K562 (cell line): ENCODE measurements at regions not wholly inside any gene's neighbourhood (a gene's known extent, or its start where the extent isn't known, plus 50 kb on each side); places are given as distances from the start of the nearest gene placed in this dataset.

Experiments used
- ATAC-seq: fragments of 200-7000 bp; cut with Tn5 transposase; 3 replicates; pipeline ENCODE4 v1.9.1; 2020; ENCODE audit warnings: moderate library complexity
- BruUV-seq: library from RNA; stranded (reverse); fragments of 400-500 nt; replicated peaks from 2 replicates; lab custom pipeline; 2021; lab: Mats Ljungman, UMichigan
- CTCF ChIA-PET: fragments of 300-600 bp; formaldehyde crosslinking; extraction: SDS; loops from one replicate; lab custom pipeline; 2021; ENCODE audit warnings: low intra/inter-chr PET ratio; lab: Yijun Ruan, JAX
- POLR2A ChIA-PET: fragments of 300-600, 350-650 bp; sonication (Branson Sonifier 250); formaldehyde crosslinking; extraction: SDS; loops from one replicate; lab custom pipeline; 2021; ENCODE audit warnings: antibody characterized with exemption, inconsistent platforms; lab: Yijun Ruan, JAX
- DNase-seq, 4 experiments: peaks; one replicate each; pipeline versions ENCODE4 v3.0.0 to v3.0.0-alpha.2; 2011 to 2018; ENCODE audit warnings: low spot score in 3 of 4, mixed read lengths in 3 of 4; ENCODE audit errors: extremely low read depth in 1 of 4
- FAIRE-seq: peaks from 2 replicates; lab custom pipeline; 2011; peaks lifted over from hg19 to GRCh38; lab: Jason Lieb, UNC
- H2AFZ ChIP-seq: 2 replicates; pipeline ENCODE4 v1.6.0; 2011; ENCODE audit warnings: low read depth, low read length, control low read depth, inconsistent platforms
- H3K27ac ChIP-seq: fragments of 200-600 bp; 3 replicates; pipeline ENCODE4 v1.8.0; 2011; ENCODE audit warnings: low read depth, mild to moderate bottlenecking, control low read depth, inconsistent platforms, low read length, moderate library complexity, mixed read lengths; ENCODE audit errors: extremely low read depth
- H3K27me3 ChIP-seq, 2 experiments: fragments of 300-600 bp in 1 of 2; 2 replicates in 1 of 2; 3 replicates in 1 of 2; pipeline versions ENCODE4 v1.6.0 to v1.8.0; 2011; ENCODE audit warnings: inconsistent platforms in 2 of 2, low read length in 2 of 2, mild to moderate bottlenecking in 1 of 2, mixed read lengths in 1 of 2, moderate library complexity in 1 of 2; ENCODE audit not compliant: control insufficient read depth in 2 of 2, insufficient read depth in 2 of 2
- H3K36me3 ChIP-seq: fragments of 300-600 bp; 3 replicates; pipeline ENCODE4 v1.8.0; 2011; ENCODE audit warnings: mild to moderate bottlenecking, low read length, inconsistent platforms; ENCODE audit not compliant: control insufficient read depth, insufficient read depth
- H3K4me1 ChIP-seq, 2 experiments: fragments of 200-600 bp in 1 of 2; replicated peaks in 1 of 2; 2 replicates in 1 of 2; 3 replicates in 1 of 2; pipeline versions ENCODE4 v1.5.1 to v1.8.0; 2011; ENCODE audit warnings: inconsistent platforms in 2 of 2, low read length in 2 of 2, mild to moderate bottlenecking in 1 of 2, mixed read lengths in 1 of 2, moderate library complexity in 1 of 2; ENCODE audit not compliant: control insufficient read depth in 2 of 2, insufficient read depth in 2 of 2
- H3K4me2 ChIP-seq: 2 replicates; pipeline ENCODE4 v1.6.1; 2011; ENCODE audit warnings: low read length, control low read depth, inconsistent platforms, mixed read lengths; ENCODE audit not compliant: insufficient read depth
- H3K4me3 ChIP-seq: fragments of 200-600 bp; sonication (generic), shearing (Covaris generic); 2 replicates; pipeline ENCODE4 v1.5.1; 2016; ENCODE audit warnings: control low read depth, inconsistent platforms
- H3K79me2 ChIP-seq: fragments of 200-600 bp; 3 replicates; pipeline ENCODE4 v1.8.0; 2011; ENCODE audit warnings: low read length, inconsistent platforms; ENCODE audit not compliant: control insufficient read depth, insufficient read depth
- H3K9ac ChIP-seq, 2 experiments: 2 replicates each; pipeline versions ENCODE4 v1.6.0 to v1.6.1; 2011; ENCODE audit warnings: low read depth in 2 of 2, low read length in 2 of 2, control low read depth in 1 of 2, inconsistent platforms in 1 of 2, mild to moderate bottlenecking in 1 of 2, mixed read lengths in 1 of 2; ENCODE audit not compliant: insufficient read depth in 1 of 2
- H3K9me1 ChIP-seq: one replicate; pipeline ENCODE4 v1.6.0; 2011; ENCODE audit warnings: inconsistent platforms, mild to moderate bottlenecking, low read length, moderate library complexity; ENCODE audit not compliant: control insufficient read depth, insufficient read depth
- H3K9me3 ChIP-seq: replicated peaks from 2 replicates; pipeline ENCODE4 v1.5.1; 2011; ENCODE audit warnings: low read depth, low read length, inconsistent platforms; ENCODE audit not compliant: control insufficient read depth, insufficient read depth
- H4K20me1 ChIP-seq: replicated peaks from 2 replicates; pipeline ENCODE4 v1.6.1; 2011; ENCODE audit warnings: low read length, inconsistent platforms, mixed read lengths; ENCODE audit not compliant: control insufficient read depth, insufficient read depth
- DDX20 ChIP-seq: fragments of 450-650 bp; IDR thresholded peaks from 2 replicates; pipeline ENCODE4 v1.6.1; 2016; ENCODE audit warnings: missing genetic modification characterization, low read depth, mild to moderate bottlenecking, missing compliant biosample characterization, moderate library complexity
- E2F8 ChIP-seq: fragments of 450-650 bp; IDR thresholded peaks from 2 replicates; pipeline ENCODE4 v1.7.1; 2018; ENCODE audit warnings: mild to moderate bottlenecking, low read depth; ENCODE audit not compliant: partially characterized antibody
- FOXM1 ChIP-seq, 2 experiments: fragments of 450-650 bp in 1 of 2; sonication (generic) in 1 of 2; formaldehyde crosslinking in 1 of 2; IDR thresholded peaks; 2 replicates each; pipeline versions ENCODE4 v1.6.1 to v1.9.0; 2017 to 2022; ENCODE audit warnings: low read depth in 2 of 2, mild to moderate bottlenecking in 2 of 2, missing genetic modification reagents in 1 of 2, moderate library complexity in 1 of 2
- JUNB ChIP-seq: fragments of 450-650 bp; formaldehyde crosslinking; conservative IDR thresholded peaks from 2 replicates; pipeline ENCODE4 v1.4.0; 2020; ENCODE audit warnings: mild to moderate bottlenecking
- KDM1A ChIP-seq, 2 experiments: fragments of 450-650 bp; IDR thresholded peaks; 2 replicates each; pipeline ENCODE4 v1.6.1; 2016; ENCODE audit warnings: mild to moderate bottlenecking in 2 of 2
- L3MBTL2 ChIP-seq: fragments of 450-650 bp; IDR thresholded peaks from 2 replicates; pipeline ENCODE4 v1.6.1; 2016; ENCODE audit warnings: mild to moderate bottlenecking, moderate library complexity
- MECOM ChIP-seq: fragments of 250-450 bp; sonication (Bioruptor Pico); IDR thresholded peaks from 2 replicates; pipeline ENCODE4 v1.8.0; 2022; ENCODE audit warnings: inconsistent platforms
- MED1 ChIP-seq: sonication (generic); formaldehyde crosslinking; IDR thresholded peaks from 2 replicates; pipeline ENCODE4 v1.8.1; 2023; ENCODE audit warnings: missing genetic modification reagents, borderline replicate concordance
- MEF2D ChIP-seq: conservative IDR thresholded peaks from 2 replicates; pipeline ENCODE4 v1.6.1; 2016; ENCODE audit warnings: low read depth, missing genetic modification characterization, missing compliant biosample characterization
- MIER1 ChIP-seq: fragments of 450-650 bp; IDR thresholded peaks from 2 replicates; pipeline ENCODE4 v1.6.1; 2016; ENCODE audit warnings: antibody characterized with exemption, mild to moderate bottlenecking, low read depth
- MTA2 ChIP-seq: fragments of 450-650 bp; IDR thresholded peaks from 2 replicates; pipeline ENCODE4 v1.6.1; 2016; ENCODE audit warnings: low read depth
- PCBP2 ChIP-seq: fragments of 200-400 bp; formaldehyde crosslinking; IDR thresholded peaks from 2 replicates; pipeline ENCODE4 v1.6.1; 2018; ENCODE audit warnings: low read length, low read depth, mild to moderate bottlenecking, moderate library complexity; ENCODE audit not compliant: poor library complexity, severe bottlenecking
- PHF8 ChIP-seq: fragments of 200-600 bp; sonication (generic); IDR thresholded peaks from 2 replicates; pipeline ENCODE4 v1.6.1; 2012; ENCODE audit warnings: mixed run types, mild to moderate bottlenecking, inconsistent platforms, low read length, moderate library complexity, borderline replicate concordance
- ZHX1 ChIP-seq: fragments of 150-350 bp; conservative IDR thresholded peaks from 2 replicates; pipeline ENCODE4 v1.6.1; 2014; ENCODE audit warnings: low read length
- ZKSCAN3 ChIP-seq: fragments of 250-450 bp; sonication (Bioruptor Pico); IDR thresholded peaks from 2 replicates; pipeline ENCODE4 v1.4.0; 2020
- WGBS: fragments of 100-300 bp; shearing (Covaris generic); methylation state at CpG from one replicate; pipeline ENCODE4 v1.1.6; 2016; ENCODE audit warnings: low coverage, mixed read lengths; ENCODE audit not compliant: insufficient coverage; ENCODE audit errors: missing lambda C conversion rate; 5-methylcytosine and 5-hydroxymethylcytosine counted together
- in situ Hi-C: fragments of 300-500 bp; cut with MboI; formaldehyde crosslinking; loops from 4 replicates; pipeline ENCODE4 v1.15.0; 2018; ENCODE audit warnings: inconsistent platforms, mixed read lengths
- intact Hi-C: fragments of 100-400 bp; cut with micrococcal nuclease; formaldehyde crosslinking; loops from 2 replicates; pipeline ENCODE4 v1.14.2; 2022

GRCh38 chr15:95304151-95304946, 1026.2 kb upstream of the NR2F2 start:
- intact Hi-C loops: no loop called here

More at GRCh38 chr15:95304151-95304946, 1026.2 kb upstream of the NR2F2 start:
- no peak for ATAC-seq
- no peak overlapping the region for H3K9ac ChIP-seq
- H3K9me3 ChIP-seq: no peaks in the 10 kb centered on the region
- no peaks in the 10 kb centered on the region for H4K20me1 ChIP-seq
- H2AFZ ChIP-seq: no peak overlapping the region
- H3K27ac ChIP-seq: no peak overlapping the region
- no peaks in the 10 kb centered on the region for H3K36me3 ChIP-seq
- H3K4me2 ChIP-seq: no peak overlapping the region
- FAIRE-seq: no peak
- H3K27me3 ChIP-seq: no peaks in the 10 kb centered on the region; a peak in 1 of 5 replicates
- POLR2A ChIA-PET: interaction anchor here (1.2 kb wide), 1 partner anchor 10 kb away, joined by 4 read pairs; no protein-coding TSS in a partner anchor
- no peak overlapping the region for H3K4me3 ChIP-seq
- CTCF ChIA-PET: interaction anchor here (0.7 to 0.8 kb wide), 2 partner anchors 37 to 44 kb away, joined by 3 read pairs; no protein-coding TSS in a partner anchor
- no peak for DNase-seq
- in situ Hi-C loops: no loop called here
- BruUV-seq: no TSS peak
- no peaks in the 10 kb centered on the region for H3K9me1 ChIP-seq
- H3K79me2 ChIP-seq: no peaks in the 10 kb centered on the region
- TF ChIP-seq ZHX1 (no peak), PCBP2 (no peak), E2F8 (no peak), FOXM1 (IDR thresholded peaks at IDR 0.05; ENCODE audit: low read depth) (no peak), FOXM1 (CRISPR knock-in tag; IDR thresholded peaks at IDR 0.05; ENCODE audit: low read depth) (no peak), JUNB (CRISPR knock-in tag) (no peak), MTA2 (no peak), ZKSCAN3 (CRISPR knock-in tag) (no peak), MECOM (CRISPR knock-in tag) (no peak), L3MBTL2 (no peak), PHF8 (no peak), DDX20 (no peak), KDM1A (IDR thresholded peaks at IDR 0.05) (no peak), MIER1 (no peak), MED1 (no peak), MEF2D (tag) (no peak)
- WGBS: 2% methylated on average over 12 of the region's 12 CpGs
- no peaks in the 10 kb centered on the region for H3K4me1 ChIP-seq
